Smooth muscle cell (in vitro differentiated cells): ENCODE measurements at regions not wholly inside any gene's neighbourhood (a gene's known extent, or its start where the extent isn't known, plus 50 kb on each side); places are given as distances from the start of the nearest gene placed in this dataset.

Experiments
- DNase-seq: peaks from one replicate; lab custom pipeline; 2025; ENCODE audit not compliant: unreplicated experiment; lab: John Stamatoyannopoulos, UW
- H2AFZ ChIP-seq: fragments of 200-600 bp; sonication (generic); 2 replicates; pipeline ENCODE4 v1.6.0; 2016; ENCODE audit warnings: antibody characterized with exemption, low read depth, mild to moderate bottlenecking
- H3F3A ChIP-seq: fragments of 200-600 bp; sonication (generic); 2 replicates; pipeline ENCODE4 v1.6.0; 2017; ENCODE audit warnings: antibody characterized with exemption, low read depth
- H3K27ac ChIP-seq: fragments of 200-600 bp; sonication (generic); 2 replicates; pipeline ENCODE4 v1.5.1; 2016; ENCODE audit warnings: low read depth, mild to moderate bottlenecking
- H3K27me3 ChIP-seq: fragments of 200-600 bp; sonication (generic); 2 replicates; pipeline ENCODE4 v1.6.1; 2016; ENCODE audit warnings: low read depth, mild to moderate bottlenecking
- H3K36me3 ChIP-seq: fragments of 200-600 bp; sonication (generic); 2 replicates; pipeline ENCODE4 v1.5.1; 2016; ENCODE audit warnings: low read depth
- H3K4me1 ChIP-seq: fragments of 200-600 bp; sonication (generic); 2 replicates; pipeline ENCODE4 v1.5.1; 2016; ENCODE audit warnings: low read depth
- H3K4me2 ChIP-seq: fragments of 200-600 bp; sonication (generic); 2 replicates; pipeline ENCODE4 v1.6.0; 2016; ENCODE audit warnings: mild to moderate bottlenecking
- H3K4me3 ChIP-seq: fragments of 200-600 bp; sonication (generic); 2 replicates; pipeline ENCODE4 v1.5.1; 2016; ENCODE audit warnings: mild to moderate bottlenecking
- H3K79me2 ChIP-seq: fragments of 200-600 bp; sonication (generic); 2 replicates; pipeline ENCODE4 v1.6.0; 2016; ENCODE audit warnings: low read depth, mild to moderate bottlenecking
- H3K9ac ChIP-seq: fragments of 200-600 bp; sonication (generic); 2 replicates; pipeline ENCODE4 v1.6.0; 2016; ENCODE audit warnings: low read depth
- H3K9me3 ChIP-seq: fragments of 200-600 bp; sonication (generic); replicated peaks from 2 replicates; pipeline ENCODE4 v1.5.1; 2016; ENCODE audit warnings: low read depth
- H4K20me1 ChIP-seq: fragments of 200-600 bp; sonication (generic); 2 replicates; pipeline ENCODE4 v1.6.0; 2016; ENCODE audit warnings: low read depth
- WGBS: methylation state at CpG from one replicate; pipeline ENCODE4 v1.1.7; 2016; ENCODE audit warnings: low lambda C conversion rate; 5-methylcytosine and 5-hydroxymethylcytosine counted together
- TF ChIP-seq, protein P1 (sequence below): fragments of 200-600 bp; sonication (generic); IDR thresholded peaks from 2 replicates; pipeline ENCODE4 v1.5.1; 2017; ENCODE audit warnings: borderline replicate concordance, mild to moderate bottlenecking, antibody characterized with exemption; ENCODE audit not compliant: insufficient read depth, poor library complexity, severe bottlenecking

DNA sequence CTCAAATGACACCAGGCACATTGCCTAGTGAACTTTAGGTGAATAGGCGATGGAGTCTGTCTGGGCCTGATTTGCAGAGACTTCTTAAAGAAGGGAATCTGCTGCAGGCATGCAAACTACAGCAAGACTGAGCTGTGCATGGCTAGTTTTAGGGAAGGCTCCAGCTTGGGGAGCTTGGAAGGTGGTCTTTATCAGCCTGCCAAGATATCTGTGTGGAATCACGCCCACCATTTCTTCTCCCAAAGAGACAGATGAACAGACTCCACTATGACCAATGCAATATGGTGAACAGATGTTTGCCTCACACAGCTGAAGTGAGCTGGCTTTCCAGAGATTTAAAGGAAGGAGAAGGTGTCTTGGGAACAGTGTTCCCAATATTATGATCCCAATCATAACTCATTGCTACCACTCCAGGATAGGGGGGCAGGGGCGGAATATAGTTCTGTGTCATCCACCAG lies 129.0 kb upstream of the HMHB1 start:
- no peak overlapping the region for H3K4me2 ChIP-seq

DNA sequence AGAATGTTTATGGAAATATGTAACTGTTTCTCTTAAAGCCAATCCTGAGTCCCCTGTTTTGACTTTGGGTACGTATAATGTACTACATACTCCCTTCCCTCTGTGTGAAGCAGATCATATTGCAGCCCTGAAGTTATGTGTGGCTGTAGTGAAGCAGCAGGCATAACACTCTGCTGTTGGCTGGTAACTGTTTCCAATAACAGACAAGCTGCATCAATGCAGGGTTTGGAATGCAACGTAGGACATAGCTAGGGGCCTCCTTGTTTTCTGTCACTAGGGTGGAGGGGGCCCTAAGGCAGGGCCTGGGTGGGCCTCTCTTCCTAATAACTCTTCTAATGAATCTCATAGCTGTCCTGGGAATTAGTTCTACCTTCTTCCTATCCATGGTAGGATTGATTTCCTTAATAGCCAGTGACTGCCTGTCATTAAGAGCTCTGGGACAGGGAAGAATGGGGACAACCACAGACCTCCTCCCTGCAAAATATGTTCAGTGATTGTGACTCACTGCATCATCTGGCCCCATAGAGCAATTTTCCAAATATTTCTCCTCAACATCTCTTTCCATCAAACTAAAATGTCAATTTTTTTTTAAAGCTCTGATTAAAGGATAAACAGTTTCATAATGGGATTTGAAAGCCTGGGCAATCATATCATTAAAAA lies 129.6 kb upstream of the HMHB1 start:
- Histone ChIP-seq H3K9me3 (no peaks in the 10 kb centered on the region), H3K4me1 (no peaks in the 10 kb centered on the region), H4K20me1 (no peaks in the 10 kb centered on the region), H3K9ac (no peak overlapping the region), H3K27ac (no peak overlapping the region), H3K27me3 (no peaks in the 10 kb centered on the region), H3F3A (no peaks in the 10 kb centered on the region), H3K4me2 (no peak overlapping the region), H3K36me3 (no peaks in the 10 kb centered on the region), H3K79me2 (no peaks in the 10 kb centered on the region), H2AFZ (no peak overlapping the region), H3K4me3 (no peak overlapping the region)
- DNase-seq = no peak
- TF ChIP-seq, protein P1, sequence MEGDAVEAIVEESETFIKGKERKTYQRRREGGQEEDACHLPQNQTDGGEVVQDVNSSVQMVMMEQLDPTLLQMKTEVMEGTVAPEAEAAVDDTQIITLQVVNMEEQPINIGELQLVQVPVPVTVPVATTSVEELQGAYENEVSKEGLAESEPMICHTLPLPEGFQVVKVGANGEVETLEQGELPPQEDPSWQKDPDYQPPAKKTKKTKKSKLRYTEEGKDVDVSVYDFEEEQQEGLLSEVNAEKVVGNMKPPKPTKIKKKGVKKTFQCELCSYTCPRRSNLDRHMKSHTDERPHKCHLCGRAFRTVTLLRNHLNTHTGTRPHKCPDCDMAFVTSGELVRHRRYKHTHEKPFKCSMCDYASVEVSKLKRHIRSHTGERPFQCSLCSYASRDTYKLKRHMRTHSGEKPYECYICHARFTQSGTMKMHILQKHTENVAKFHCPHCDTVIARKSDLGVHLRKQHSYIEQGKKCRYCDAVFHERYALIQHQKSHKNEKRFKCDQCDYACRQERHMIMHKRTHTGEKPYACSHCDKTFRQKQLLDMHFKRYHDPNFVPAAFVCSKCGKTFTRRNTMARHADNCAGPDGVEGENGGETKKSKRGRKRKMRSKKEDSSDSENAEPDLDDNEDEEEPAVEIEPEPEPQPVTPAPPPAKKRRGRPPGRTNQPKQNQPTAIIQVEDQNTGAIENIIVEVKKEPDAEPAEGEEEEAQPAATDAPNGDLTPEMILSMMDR = no peak
- 36% methylated on average over 2 of the region's 2 CpGs for WGBS

More for the DNA sequence above, 129.0 kb upstream of the HMHB1 start:
- Histone ChIP-seq H3K9ac (no peak overlapping the region), H3K9me3 (no peaks in the 10 kb centered on the region), H3K27ac (no peak overlapping the region), H3K4me1 (no peaks in the 10 kb centered on the region), H4K20me1 (no peaks in the 10 kb centered on the region), H3K79me2 (no peaks in the 10 kb centered on the region), H2AFZ (no peak overlapping the region), H3K36me3 (no peaks in the 10 kb centered on the region), H3K27me3 (no peaks in the 10 kb centered on the region), H3F3A (no peaks in the 10 kb centered on the region), H3K4me3 (no peak overlapping the region)
- DNase-seq = no peak
- TF ChIP-seq, protein P1 = no peak
- WGBS = 67% methylated on average over 3 of the region's 3 CpGs

DNA sequence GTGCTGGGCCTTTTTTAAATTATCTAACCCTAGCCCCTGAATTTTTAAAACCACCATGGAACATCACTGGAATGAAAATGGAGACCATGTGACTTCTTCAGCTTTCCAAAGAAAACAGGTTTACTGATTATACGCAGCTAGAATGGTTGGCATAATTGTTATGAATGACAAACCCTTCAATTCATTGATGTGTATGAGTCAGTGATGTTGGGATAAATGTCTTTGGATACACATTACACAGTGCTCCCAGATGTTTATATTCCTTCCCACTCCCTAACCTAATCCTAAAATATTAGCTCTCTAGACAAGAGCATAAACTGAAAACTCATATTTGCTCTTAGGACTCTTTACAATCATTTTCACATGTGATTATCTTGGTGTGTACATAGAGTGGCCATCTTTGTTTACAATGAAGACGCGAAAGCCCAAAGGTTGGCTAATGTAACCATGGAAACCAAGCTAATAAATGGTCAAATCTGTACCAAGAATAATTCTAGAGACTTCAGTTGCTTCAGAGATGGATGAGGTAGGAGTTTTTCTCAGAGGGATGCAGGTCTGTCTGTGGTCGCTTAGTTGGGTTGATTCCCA lies 131.2 kb upstream of the HMHB1 start:
- H3K36me3 ChIP-seq = no peaks in the 10 kb centered on the region
- H3K4me1 ChIP-seq = no peaks in the 10 kb centered on the region
- no peak overlapping the region for H2AFZ ChIP-seq
- H3F3A ChIP-seq = no peaks in the 10 kb centered on the region
- DNase-seq = no peak
- TF ChIP-seq, protein P1 = no peak
- no peak overlapping the region for H3K9ac ChIP-seq
- H3K9me3 ChIP-seq = no peaks in the 10 kb centered on the region
- no peak overlapping the region for H3K4me3 ChIP-seq
- no peaks in the 10 kb centered on the region for H3K27me3 ChIP-seq
- no peaks in the 10 kb centered on the region for H3K79me2 ChIP-seq
- H4K20me1 ChIP-seq = no peaks in the 10 kb centered on the region
- no peak overlapping the region for H3K4me2 ChIP-seq
- H3K27ac ChIP-seq = no peak overlapping the region
- 71% methylated on average over 4 of the region's 4 CpGs for WGBS

DNA sequence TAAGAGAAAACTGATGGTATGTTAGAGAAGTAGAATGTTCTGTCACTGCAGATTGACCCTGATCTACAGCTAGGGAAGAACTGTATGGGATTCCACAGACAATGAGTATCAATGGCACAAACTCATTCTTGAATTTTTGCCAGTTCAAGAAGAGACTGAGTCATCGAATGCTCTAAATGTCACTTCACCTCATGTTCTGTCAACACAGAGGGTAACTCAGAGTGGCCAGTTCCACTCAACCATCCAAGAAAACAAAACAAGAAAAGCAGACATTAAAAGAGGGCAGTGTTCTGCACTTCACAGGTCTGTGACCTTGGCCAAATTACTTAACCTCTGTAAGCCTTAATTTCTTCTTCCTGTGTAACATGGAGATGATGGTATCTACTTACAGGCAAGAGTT lies 132.2 kb upstream of the HMHB1 start:
- Histone ChIP-seq H3K27ac (no peak overlapping the region), H3K9me3 (no peaks in the 10 kb centered on the region), H4K20me1 (no peaks in the 10 kb centered on the region), H3K36me3 (no peaks in the 10 kb centered on the region), H3K4me2 (no peak overlapping the region), H2AFZ (no peak overlapping the region), H3K9ac (no peak overlapping the region), H3F3A (no peaks in the 10 kb centered on the region), H3K4me1 (no peaks in the 10 kb centered on the region), H3K4me3 (no peak overlapping the region), H3K27me3 (no peaks in the 10 kb centered on the region), H3K79me2 (no peaks in the 10 kb centered on the region)
- no peak for DNase-seq
- 81% methylated on average over 1 of the region's 1 CpG for WGBS
- TF ChIP-seq, protein P1 = no peak
